GM19468 (cell line): ENCODE measurements at regions not wholly inside any gene's neighbourhood (a gene's known extent, or its start where the extent isn't known, plus 50 kb on each side); places are given as distances from the start of the nearest gene placed in this dataset.

Source experiments
- ATAC-seq: cut with Tn5 transposase; IDR thresholded peaks from one replicate; pipeline ENCODE4 v1.9.1; 2021; ENCODE audit warnings: mild to moderate bottlenecking, moderate library complexity, moderate number of reproducible peaks; ENCODE audit not compliant: unreplicated experiment; ENCODE audit errors: extremely low read depth

DNA sequence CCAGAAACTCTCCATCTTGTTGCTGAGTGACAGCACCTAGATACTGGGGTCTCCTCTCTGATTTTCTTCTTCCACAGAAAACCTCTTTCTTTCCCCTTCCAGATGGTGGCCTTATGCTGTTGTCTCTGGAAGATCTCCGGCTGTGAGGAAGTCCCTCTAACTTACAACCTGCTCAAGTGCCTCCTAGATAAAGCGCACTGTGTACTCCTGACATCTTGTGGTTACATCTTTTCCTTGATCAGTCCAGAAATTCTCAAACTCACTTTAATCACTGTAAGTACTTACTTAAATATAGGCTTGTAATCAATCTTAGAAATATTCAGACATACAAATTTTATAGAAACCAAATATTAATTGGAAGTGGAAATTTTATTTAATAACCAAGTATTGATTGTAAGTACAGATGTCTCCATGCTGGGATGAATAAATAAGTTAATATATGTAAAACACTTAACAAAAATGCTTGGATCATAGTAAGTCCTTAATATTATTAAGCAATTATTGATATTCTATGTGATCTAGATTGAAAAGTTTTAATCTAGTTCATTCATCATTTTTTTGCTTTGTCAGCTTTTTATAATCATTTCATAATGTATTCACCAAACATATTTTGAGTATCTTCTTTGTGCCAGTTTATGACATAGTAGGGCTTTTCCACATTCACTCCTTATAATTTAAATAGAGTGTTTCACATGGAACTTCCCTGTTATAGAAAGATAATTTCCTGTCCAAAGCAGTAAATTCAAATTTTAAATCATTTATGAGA, 1381.4 kb upstream of the CDH6 start:
- no peak for ATAC-seq

DNA sequence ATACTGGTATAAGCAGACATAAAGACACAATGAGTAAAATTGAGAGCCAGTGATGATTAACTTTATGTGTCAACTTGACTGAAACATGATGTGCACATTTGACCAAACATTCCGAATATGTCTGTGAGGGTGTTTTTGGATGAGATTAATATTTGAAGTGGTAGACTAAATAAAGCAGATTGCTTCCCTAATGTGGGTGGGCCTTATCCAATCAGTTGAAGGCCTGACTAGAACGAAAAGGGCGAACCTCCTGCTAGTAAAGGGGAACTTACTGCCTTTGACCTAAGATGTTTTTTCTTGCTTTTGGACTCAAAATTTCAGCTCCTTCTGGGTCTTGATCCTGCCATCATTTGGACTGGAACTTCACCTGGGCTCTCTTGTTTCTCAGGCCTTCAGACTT, 1387.7 kb upstream of the CDH6 start:
- ATAC-seq: no peak

DNA sequence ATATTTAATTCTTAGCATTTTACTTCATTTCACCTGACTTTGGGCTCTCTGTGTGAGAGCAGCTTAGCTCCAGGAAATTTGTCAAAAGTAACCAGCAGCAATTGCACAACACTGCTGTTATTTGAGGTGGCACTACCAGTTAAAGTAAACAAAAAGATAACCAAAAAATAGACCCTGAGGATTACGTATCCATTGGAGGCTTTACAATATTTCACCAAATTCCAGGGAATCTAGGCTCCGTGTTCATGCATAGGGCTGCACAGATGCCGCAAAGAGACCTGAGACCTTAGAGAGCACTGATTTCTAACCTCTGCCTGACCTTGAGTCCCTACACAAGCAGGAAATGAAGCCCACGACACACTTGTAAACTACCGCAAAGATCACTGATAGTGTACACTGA, 1392.7 kb upstream of the CDH6 start:
- no peak for ATAC-seq

DNA sequence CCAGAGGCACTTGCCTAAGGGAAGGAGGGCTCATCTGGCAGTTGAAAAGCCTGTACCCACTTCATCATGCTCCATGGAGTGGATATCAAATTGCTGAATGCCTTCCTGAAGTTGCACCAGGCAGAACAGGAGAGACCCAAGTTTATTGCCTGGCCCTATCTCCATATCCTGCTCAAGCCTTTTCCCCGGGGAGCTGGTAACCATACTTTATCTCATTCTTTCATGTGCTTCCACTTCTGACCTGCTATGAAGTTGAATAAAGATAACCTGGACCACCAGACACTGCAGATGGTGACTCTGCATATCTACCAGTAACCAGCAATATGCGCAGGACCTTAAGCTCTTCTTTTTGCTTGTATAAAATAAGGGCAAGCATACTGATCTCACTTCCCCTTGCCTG, 1397.5 kb upstream of the CDH6 start:
- no peak for ATAC-seq

DNA sequence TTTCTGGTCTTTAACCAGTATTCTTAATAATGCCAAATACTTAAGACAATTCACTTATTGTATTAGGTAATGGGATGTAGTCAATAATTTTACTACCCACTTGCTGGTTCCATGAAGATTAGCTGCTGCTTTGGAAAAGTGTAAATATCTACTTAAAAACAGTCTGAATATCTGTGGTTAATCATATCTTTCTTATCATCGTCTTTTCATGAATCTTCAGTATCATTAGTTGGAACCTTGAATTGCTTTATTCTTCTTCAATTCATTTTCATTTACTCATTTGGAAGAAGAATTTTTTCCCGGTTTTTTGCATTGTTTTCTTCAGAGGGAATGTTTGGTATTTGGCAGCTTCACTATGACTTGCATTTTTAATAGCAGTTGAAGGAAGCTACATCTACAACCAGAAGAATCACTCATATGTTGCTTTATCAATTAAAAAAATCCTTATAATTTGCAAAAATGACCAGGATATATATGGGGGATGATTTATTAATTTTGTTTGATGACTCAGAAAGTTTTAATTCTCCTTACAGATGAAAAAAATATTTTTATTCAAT, 1398.3 kb upstream of the CDH6 start:
- ATAC-seq: no peak

DNA sequence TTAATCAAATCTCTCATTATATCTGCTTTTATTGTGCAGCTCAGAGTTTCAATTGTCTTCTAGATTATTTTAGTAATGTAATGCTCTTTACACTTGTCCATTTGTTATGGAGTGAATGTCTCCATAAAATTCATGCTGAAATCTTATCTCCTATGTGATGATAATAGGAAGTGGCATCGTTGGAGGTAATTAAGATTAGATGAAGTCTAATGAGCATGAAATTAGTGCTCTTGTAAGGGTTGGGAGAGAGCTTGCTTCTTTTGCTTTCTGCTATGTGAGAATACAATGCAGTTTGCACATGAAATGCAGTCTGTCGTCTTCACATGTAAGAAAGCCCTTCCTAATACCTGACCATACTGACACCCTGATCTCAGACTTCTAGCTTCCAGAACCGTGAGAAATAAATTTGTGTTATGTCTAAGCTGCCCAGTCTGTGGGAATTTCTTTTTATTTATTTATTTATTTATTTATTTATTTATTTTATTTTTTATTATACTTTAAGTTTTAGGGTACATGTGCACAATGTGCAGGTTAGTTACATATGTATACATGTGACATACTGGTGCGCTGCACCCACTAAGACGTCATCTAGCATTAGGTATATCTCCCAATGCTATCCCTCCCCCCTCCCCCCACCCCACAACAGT, 1399.2 kb upstream of the CDH6 start:
- ATAC-seq: no peak

DNA sequence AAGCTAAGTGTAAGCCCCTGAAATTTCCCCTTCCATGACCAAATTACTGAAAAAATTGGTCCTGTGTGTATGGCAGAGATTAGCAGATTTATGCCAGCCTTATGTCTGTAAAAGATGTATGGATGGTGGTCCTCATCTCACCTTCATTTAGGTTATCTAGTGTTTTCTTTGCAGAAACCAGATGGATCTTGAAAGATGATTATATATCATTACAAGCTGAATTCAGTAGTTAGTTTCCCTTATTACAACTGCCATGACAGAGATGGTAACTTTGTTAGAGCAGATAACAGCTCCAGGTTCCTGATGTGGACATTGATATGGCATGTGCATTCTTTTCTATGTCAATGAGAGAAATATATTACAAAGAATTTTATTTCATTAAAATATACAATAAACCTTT, 1403.2 kb upstream of the CDH6 start:
- ATAC-seq: no peak

DNA sequence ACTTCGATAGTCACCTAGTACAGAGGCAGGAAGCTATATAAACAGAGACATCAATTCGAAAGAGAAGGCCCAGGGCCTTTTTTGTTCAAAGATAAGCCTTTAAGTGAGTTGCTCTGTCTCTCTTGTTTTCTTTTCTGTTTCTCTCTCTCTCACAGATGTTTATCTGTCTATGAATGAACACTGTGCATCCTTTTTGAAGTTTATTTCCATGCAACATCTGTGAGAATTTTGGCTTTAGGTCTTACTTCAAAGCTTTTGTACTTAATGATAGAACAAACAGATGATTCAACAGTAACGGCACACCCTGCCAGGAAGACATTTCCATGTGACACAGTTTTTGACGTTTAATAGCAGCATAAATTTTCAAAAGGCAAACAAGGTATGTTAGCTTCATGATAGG, 1413.1 kb upstream of the CDH6 start:
- no peak for ATAC-seq

DNA sequence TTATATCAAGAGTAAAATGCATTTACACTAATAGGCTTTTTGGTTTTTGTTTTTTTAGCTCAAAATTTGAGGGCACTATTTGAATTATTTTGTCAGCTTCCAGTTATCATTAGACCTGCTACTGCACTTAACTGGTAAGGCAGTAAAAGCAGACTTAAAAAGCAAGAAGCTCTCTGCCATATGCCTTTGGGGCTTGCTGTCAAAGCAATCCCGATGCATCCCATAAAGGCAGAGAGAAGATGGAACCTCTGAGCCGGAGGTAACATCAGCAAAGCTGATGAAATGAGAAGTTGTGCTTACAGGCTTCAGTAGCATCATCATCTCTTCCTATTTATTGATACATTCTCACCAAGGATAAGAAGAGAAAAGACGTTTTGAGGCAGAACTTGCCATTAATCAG, 1414.3 kb upstream of the CDH6 start:
- ATAC-seq: no peak

DNA sequence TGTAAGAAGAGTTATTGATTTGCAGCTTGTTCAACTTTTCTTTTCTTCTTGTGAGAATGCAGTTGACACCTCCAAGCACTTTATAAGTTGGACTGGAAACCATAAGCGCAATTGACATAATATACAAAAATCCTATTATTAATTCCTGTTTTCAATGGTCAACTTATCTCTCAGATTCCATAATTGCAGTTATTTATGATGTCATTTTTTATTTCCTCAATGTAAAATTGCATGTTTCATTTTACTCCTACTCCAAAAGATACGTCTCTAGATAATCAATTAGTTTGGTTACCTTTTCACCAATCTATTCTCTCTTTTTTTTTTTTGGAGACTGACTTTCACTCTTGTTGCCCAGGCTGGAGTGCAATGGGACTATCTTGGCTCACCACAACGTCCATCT, 1416.1 kb upstream of the CDH6 start:
- ATAC-seq: no peak

DNA sequence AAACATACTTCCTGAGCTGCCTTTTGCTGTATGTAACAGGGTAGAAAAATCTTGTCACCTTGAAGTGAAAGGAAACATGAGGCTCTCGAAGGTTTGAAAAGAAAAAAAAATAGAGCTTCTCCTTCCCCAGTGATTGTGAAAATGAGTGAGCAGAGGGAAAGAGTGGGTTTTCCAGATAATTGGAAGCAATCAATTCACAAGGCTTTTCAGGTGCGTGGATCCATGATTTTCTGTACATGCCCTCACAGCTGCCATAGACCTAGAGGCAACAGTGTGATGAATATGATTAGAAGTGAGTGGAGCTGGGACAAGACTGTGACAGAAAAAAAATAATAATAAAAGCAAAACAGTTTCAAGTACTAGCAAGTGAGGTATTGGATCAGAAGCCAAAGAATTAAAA, 1422.5 kb upstream of the CDH6 start:
- no peak for ATAC-seq

DNA sequence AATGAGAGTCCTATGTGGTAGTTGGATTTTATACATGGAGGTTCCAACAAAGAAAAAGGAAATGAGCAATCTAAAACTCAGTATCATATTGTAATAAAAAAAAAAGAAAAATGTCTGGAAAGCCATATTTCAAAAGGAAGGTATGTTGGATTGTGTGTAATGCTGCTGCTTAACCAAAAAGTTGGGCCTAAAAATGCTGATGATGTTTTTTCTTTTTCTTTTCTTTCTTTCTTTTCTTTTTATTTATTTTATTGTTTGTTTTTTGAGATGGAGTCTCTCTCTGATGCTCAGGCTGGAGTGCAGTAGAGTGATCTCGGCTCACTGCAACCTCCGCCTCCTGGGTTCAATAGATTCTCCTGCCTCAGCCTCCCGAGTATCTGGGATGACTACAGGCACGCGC, 1424.0 kb upstream of the CDH6 start:
- ATAC-seq: no peak

DNA sequence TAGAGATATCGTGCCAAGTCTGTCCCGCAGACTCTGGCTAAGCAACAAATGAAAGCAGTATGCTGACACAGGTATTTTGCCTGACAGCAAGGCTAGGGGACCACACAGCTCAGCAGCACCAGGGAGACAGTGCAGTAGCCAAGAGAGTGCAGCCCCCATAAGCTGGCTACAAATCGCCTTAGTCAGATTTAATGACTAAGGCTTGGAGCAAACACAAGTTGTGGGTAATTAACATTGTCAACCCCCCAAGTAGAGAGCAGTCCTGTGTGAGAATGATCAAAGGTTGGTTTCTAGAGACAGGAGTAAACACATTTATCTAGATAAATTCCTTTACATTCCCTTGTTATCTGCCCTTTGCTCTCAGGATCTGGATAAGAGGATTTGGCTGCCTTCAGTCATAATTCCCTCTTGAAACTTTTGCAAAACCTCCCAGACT, 1434.5 kb upstream of the CDH6 start:
- no peak for ATAC-seq

DNA sequence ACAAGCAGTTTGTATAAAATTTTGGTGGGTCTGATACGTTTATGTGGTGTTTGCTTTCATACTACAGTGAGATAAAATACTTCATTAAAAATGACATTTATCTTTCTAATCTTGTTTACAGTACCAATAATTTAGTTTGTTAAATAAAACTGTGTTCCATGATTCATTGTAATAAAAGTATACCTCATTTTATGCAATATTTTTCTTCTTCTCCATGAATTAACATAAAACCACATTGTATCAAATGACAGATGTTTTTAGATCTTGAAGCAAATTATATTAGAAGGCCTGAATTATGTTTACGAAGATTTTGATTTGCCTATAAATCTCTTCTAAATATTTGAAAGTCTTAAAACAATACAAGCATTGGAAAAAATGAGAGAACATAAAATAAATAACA, 1443.0 kb upstream of the CDH6 start:
- no peak for ATAC-seq

DNA sequence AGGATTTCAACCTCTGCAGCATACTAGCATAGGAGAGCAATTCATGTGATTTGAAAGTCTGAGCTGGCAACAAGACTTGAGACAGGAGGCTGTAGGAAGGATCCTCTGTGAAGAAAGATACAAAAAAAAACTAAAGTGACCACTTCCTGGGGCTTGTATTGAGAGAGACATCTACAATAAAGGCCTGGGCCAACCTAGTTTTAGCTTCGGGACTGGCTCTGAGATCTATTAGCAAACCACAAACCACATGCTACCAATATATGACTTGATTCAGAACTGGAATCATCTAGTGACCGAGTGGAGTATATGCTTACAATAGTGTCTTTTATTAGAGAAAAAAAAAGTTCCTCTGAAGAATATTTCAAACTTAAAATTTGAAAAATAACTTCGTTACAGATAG, 1448.9 kb upstream of the CDH6 start:
- no peak for ATAC-seq

DNA sequence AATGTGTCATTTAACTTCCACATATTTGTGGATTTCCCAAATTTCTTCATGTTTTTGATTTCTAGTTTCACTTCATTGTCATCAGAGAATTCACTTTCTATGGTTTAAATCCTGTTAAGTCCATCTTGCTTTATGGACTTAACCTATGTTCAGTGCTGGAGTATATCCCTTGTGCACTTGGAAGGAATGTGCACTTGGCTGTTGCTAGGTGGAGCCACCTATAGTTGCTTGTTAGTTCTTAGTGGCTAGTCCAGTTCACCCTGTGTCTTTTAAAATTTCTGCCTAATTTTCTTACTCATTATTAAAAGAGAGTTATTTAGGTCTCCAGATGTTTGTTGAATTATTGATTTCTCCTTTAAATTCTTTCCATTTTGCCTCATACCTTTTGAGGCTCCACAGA, 1472.5 kb upstream of the CDH6 start:
- no peak for ATAC-seq

DNA sequence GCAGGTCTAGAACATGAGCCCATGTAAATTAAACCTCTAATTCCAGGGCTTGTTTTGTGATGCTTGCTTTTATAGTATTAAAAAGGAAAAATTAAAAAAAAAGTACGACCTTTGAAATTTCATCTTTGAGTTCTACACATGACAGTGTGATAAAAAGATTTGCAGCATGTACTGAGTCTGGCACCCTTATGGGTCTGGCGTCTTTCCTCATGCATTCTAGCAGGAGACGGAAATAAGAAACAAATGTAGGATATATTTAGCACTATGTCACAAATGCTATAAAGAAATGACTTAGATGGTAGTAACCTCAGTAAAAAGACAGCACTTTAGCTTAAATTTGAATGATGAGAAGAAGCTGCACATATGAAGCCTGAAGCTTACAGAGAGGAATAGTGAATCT, 1474.3 kb upstream of the CDH6 start:
- no peak for ATAC-seq

DNA sequence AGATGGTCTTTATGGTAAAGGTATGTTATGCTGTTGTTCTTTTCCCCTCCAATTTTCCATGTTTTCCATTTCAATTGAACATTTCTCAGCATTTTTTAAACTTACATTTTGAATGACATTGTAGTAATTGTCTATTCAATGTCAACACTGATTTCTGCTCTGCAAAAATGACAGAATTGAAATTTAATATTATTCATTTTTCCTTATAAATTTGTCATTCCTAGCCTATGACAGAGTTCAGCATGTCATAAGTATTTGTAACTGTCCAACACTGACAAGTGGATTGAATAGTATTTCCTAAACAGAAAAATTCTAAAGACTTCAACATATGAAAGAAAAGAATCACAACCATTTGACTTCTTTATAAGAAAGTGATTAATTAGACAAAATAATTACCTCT, 1478.3 kb upstream of the CDH6 start:
- no peak for ATAC-seq

DNA sequence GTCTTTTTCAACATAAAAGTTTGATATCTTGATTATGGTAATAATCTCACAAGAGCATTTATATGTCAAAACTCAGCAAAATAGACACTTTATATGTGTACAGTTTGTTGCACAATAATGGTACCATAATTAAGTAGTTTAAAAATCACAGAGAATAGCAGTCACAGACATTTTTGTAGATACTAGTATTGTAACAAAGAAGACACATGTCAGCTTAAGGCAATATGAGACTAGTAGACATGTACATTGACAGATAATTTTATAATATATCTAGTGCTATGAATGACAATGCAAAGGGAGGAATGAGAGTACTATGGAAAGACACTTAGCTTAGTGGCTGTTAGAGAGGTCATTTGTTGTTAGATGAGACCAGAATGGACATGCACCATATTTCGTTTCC, 1490.6 kb upstream of the CDH6 start:
- ATAC-seq: no peak

DNA sequence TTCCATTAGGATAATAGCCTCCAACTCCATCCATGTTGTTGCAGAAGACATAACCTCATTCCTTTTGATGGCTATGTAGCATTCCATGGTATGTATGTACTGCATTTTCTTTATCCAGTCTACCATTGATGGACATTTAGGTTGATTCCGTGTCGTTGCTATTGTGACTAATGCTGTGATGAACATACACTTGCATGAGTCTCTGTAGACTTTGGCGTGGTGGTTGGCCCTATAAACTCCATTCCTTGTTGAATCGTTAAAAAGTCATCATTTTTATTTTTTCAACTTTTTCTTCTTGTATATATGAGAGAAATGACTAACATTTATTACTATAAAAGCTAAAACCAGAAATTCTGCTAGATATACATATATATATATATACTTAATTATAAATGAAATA, 1491.9 kb upstream of the CDH6 start:
- ATAC-seq: no peak

DNA sequence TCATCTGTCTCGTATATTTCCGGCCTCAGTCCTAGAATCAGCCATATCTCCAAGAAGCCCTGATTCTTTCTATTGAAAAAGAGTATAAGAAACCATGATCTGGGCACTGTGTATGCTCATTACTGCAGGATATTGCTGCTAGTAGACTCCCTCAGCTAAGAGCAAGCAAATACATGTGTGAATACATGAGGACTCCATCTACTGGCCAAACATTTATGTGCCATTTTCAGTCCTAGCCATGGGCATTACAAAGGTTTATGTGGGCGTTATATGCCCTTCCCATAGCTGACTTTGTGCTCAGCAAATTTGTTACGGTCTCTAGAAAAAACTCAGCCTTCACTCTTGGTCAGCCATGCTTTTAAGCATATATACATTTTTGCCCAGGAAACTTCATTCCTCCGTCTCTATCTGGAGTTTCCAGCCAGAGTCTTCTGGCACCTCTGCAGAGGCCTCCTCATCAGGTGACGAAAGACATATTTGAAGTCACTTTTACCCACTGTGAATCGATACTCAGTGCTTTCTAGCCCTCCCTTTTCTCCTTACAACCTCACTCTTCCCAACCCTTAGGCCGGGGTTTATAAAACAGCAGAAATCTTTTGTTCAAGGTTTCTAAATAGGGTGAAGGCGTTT, 1495.6 kb upstream of the CDH6 start:
- ATAC-seq: no peak
